Globus pallidus (tissue), 1 donor: ENCODE measurements at regions not wholly inside any gene's neighbourhood (a gene's known extent, or its start where the extent isn't known, plus 50 kb on each side); places are given as distances from the start of the nearest gene placed in this dataset.
"Not testable (repeated sequence)": the region's sequence is repeated elsewhere in the genome, so short reads cannot be mapped to it uniquely, and the experiment has no call there.

Experiments used
- DNase-seq: peaks from one replicate; pipeline ENCODE4 v3.0.0-alpha.2; 2015; ENCODE audit warnings: low spot score

- no peak for DNase-seq
These were observed 219.9 kb upstream of the NREP start for GRCh38 chr5:111976705-111977435.

DNA sequence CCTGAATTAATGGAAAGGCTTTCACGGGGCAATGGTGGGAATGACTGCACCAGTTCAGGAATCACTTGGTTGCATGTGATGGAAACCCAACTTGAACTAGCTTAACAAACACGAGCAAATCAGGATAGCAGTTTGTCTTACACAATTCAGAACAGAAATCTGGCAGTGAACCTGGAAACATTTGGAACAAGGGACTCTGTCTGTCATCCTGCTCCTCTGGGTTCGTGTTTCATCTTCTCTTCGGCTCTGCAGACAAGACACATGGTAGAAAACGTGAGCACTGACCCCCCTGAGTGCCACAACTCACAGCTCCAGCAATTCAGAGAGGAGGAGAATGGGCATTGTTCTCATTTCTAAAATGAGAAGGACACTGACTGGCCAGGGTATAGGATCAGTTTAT, 218.1 kb upstream of the NREP start:
- no peak for DNase-seq

- no peak for DNase-seq
These were observed 217.0 kb upstream of the NREP start for GRCh38 chr5:111973961-111974360.

- no peak for DNase-seq
These were observed 215.6 kb upstream of the NREP start for GRCh38 chr5:111972548-111972947.

DNA sequence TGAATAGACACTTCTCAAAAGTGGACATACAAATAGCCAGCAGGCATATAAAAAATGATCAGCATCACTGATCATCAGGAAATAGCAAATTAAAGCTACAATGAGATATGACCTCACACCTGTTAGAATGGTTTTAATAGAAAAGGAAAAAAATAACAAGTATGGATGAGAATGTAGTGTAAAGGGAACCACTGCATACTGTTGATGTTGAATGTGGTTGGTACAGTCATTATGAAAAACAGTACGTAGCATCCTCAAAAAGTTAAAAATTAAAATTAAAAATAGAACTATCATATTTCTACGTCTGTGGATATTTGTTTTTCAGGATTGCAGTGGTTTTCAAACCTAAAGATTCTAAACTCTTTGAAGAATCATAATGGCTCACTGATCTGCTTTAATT, 215.1 kb upstream of the NREP start:
- DNase-seq = no peak

DNA sequence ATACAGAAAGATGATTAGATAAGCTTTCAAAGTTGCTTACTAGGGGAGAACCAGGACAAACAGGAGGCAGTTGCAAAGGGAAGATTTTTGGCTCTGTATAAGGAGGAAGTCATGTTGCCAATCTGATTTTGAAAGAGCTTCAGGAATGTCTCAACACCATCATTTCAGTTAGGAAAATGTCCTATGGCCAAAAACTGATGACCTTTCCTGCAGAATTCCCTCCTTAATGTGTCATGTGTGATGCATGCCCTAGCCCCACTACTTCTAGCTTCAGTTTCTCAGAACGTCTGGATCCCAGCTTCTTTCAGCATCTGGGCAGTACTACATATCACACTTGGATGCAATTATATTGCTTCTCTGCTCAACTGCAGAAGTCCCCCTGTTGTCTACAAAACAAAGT, 211.5 kb upstream of the NREP start:
- no peak for DNase-seq

- no peak for DNase-seq
These were observed 210.5 kb upstream of the NREP start for GRCh38 chr5:111967463-111967862.

DNA sequence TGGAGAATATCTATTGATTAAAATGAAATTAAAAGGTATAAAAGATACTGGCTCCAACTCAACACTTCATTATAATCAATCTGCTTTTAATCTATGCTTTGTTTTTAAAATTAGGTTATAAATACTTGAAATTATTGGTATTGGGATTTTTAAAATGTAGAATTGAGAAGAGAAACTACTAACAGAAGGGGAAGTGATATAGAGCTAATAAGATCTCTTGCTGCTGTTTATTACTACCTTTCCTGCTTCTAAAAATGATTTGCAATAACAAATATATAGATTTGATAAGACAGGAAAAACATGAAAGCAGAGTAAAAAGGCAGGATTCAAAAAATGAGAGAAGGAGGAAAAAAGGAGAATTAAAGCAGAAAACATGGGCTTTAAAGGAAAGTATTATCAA, 209.3 kb upstream of the NREP start:
- no peak for DNase-seq

DNA sequence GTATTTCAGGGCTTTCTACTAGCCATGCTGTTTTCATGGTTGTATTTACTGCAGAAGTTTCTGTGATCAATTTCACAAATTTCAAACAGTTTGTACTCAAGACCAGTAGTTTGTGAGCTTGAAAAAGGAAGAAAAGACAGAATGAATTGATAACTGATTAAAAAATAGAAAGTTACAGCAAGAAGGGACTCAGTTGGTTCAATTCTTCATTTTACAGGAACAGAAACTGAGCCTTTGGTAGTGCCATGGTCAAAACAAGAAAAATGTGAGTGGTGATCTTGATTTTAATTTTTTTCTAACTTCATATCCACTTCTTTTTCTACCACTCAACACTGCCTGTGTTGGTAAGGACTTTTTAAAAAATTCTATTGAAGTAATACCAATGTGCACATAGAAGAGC, 206.6 kb upstream of the NREP start:
- no peak for DNase-seq

- no peak for DNase-seq
These were observed 205.9 kb upstream of the NREP start for GRCh38 chr5:111962906-111963305.

DNA sequence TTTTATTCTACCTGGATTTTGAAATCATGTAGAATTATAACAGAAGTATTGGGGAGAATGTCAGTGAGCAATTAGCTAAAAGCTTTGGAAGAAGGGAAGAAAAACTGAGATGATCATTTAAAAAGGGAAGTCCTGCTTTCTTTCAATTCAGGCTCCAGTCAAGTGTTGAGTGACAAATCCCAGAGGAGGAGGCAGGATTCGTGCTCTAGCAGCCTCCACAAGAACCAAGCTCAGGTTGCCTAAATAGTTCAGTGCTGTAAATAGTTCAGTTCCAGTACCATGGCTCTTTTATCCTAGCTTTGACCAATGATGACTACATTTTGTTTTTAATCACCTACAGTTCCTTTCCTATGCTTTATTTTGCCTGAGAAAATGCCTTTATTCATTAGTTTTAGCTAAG, 204.9 kb upstream of the NREP start:
- DNase-seq = no peak

DNA sequence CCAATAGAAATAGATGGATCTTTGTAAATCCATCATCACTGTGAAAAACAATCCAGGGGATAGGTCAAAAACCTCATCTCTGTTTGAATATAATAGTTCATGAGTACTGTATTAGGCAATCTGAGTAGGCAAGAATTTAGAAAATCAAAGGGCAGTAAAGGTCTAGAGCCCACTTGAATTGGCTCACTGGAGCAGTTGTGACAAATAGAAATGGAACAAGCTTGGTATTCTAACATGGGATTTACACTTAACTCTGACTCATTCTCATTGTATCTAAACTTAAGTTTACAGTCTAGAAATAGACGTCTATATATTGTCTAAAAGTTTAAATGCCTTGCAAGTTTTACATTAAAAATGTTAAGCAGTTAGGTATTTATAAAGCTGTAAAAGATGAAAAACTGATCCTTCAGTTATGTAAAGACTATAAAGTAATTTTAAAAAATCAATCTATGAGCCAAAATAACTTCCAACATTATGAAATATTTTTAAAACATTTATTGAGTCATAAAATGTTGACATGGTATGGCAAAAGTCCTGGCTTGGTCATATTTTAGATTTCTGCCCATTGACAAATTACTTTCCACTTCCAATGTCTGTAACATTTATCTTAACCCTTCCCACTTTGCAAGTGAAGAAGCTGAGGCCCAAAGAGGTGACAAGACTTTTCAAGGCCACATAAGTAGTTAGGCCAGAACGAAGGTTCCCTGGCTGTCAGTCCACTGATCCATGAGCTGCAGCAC, 203.7 kb upstream of the NREP start:
- no peak for DNase-seq

GRCh38 chr5:111958851-111959250, 201.9 kb upstream of the NREP start:
- DNase-seq = no peak

- DNase-seq = not testable (repeated sequence)
These were observed 199.8 kb upstream of the NREP start for GRCh38 chr5:111956765-111957164.

DNA sequence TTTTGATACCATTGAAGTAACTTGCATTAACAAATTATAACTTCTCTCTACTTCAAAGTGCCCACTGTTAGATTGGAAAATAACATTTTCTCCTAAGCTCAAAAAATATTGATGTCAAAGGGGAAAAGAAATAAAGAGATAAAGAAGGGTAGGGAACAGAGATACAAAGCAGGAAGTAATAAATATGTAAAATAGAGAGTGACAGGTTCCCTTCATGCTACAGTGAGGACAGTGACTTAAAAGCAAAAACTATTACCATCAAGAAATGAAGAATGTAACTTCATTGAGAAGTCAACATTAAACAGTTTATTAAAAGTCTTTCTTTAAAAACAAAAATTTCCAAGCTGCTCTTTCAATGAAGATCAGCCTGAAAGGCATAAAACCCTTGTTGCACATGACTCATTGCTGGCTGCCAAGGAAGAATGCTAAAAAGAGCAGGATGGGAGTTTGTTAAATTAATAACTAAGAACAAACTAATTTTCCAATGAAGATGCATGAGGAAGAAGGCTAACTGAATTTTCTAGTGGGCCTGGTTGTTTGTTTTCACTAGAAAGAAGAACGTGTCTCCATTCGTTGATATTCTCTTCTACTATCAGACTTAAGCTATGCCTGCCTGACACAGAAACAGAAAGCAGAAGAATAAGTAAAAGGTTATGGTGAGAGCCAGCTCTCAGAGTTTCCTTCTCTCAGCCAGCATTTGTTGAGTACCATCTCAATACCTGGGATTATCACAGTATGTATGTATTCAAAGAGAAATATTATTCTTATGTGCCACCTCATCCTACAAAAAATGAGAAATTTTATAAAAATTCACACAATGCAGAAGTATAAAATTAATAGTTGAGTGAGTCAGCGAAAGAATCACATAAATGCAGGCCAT, 197.8 kb upstream of the NREP start:
- no peak for DNase-seq

- no peak for DNase-seq
These were observed 196.5 kb upstream of the NREP start for GRCh38 chr5:111953351-111954127.

GRCh38 chr5:111952555-111952954, 195.6 kb upstream of the NREP start:
- DNase-seq = no peak

GRCh38 chr5:111950660-111951059, 193.7 kb upstream of the NREP start:
- DNase-seq = no peak

DNA sequence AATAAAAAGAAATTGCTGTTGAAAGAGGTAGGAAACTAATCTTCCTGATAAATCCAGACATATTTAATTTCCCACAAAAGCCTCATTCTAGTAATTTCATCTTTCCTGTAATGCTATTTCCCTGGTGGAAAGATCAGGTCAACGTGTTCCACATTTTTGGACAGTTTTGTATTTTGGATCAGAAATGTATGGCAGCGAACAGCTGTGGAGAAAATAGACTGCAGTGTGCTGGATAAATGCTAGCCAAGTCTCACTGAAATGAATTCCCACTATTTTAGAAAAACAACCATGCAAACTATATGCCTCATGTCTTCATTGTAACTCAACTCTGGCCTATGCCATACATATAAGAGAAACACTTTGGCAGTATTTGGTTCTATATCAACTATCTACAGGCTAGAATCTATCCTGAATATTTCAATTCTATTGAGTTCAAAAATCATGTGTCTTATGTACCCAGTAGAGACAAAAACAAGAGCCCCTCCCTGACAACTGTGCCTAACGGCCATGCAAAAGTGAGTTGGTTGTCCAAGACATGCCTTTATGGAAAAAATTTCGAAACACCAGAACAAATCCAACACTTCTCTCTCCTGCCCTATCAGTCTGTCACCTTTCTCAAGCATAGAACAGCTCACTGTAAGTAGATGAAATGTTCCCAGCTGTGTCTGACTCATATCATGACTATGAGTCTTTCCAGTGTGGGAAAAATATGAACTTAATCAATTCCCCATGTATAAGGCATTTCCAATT, 191.3 kb upstream of the NREP start:
- no peak for DNase-seq

GRCh38 chr5:111946556-111946955, 189.6 kb upstream of the NREP start:
- DNase-seq = no peak

DNA sequence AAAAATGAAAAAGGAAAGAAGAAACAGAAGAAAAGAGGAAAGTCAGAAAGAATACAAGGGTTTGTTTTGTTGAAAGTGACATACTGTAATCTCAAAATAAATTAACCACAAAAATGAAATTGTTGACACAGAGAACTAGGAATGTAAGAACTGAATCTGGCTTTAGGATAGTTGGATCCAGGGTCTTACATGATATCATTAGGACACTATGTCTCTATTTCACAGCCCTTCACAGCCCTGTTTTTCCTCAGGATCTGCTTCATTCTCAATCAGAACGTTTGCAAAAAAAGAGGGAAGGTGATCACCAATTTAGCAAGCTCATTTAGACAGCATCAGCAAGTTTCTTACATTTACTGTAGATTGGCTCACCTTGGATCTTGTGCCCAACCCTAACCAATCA, 188.5 kb upstream of the NREP start:
- no peak for DNase-seq
